Suprapubic skin (tissue), 4 donors: ENCODE measurements at regions not wholly inside any gene's neighbourhood (a gene's known extent, or its start where the extent isn't known, plus 50 kb on each side); places are given as distances from the start of the nearest gene placed in this dataset.

ENCODE experiments used
- DNase-seq, 2 donors: peaks; one replicate each; pipeline ENCODE4 v3.0.0-alpha.2; 2019; ENCODE audit warnings: low spot score in 2 of 2
- H3K27ac ChIP-seq: fragments of 200-600 bp; sonication (generic); one replicate; pipeline ENCODE4 v1.5.1; 2019
- H3K27me3 ChIP-seq: fragments of 200-600 bp; sonication (generic); one replicate; pipeline ENCODE4 v1.5.1; 2019
- H3K36me3 ChIP-seq: fragments of 200-600 bp; sonication (generic); one replicate; pipeline ENCODE4 v1.5.1; 2019
- H3K4me1 ChIP-seq: fragments of 200-600 bp; sonication (generic); one replicate; pipeline ENCODE4 v1.5.1; 2019
- H3K4me3 ChIP-seq: fragments of 200-600 bp; sonication (generic); one replicate; pipeline ENCODE4 v1.5.1; 2019; ENCODE audit warnings: mild to moderate bottlenecking
- H3K9me3 ChIP-seq: fragments of 200-600 bp; sonication (generic); one replicate; pipeline ENCODE4 v1.5.1; 2019
- CTCF ChIP-seq, 2 donors: fragments of 200-600 bp in 1 of 2; fragments of 450-650 bp in 1 of 2; sonication (generic) in 1 of 2; IDR thresholded peaks; one replicate each; pipeline ENCODE4 v1.5.1; 2016 to 2019; ENCODE audit warnings: antibody characterized with exemption in 2 of 2, mild to moderate bottlenecking in 1 of 2, moderate library complexity in 1 of 2
- EP300 ChIP-seq: sonication (generic); formaldehyde crosslinking; IDR thresholded peaks from one replicate; pipeline ENCODE4 v1.6.1; 2017; ENCODE audit warnings: antibody characterized with exemption
- POLR2A ChIP-seq, 2 donors: fragments of 450-650 bp; IDR thresholded peaks; one replicate each; pipeline ENCODE4 v1.6.1; 2017; ENCODE audit warnings: antibody characterized with exemption in 2 of 2, mild to moderate bottlenecking in 2 of 2, moderate library complexity in 2 of 2
- POLR2AphosphoS5 ChIP-seq, 3 donors: sonication (generic); formaldehyde crosslinking; IDR thresholded peaks; one replicate each; pipeline ENCODE4 v1.6.1; 2017; ENCODE audit warnings: antibody characterized with exemption in 3 of 3
- WGBS: methylation state at CpG from one replicate; pipeline ENCODE4 v1.1.5; 2018; 5-methylcytosine and 5-hydroxymethylcytosine counted together

GRCh38 chr2:40629768-40630434, 178.0 kb upstream of the SLC8A1 start:
- Histone ChIP-seq H3K27me3 (no peaks in the 10 kb centered on the region), H3K4me3 (no peak overlapping the region), H3K4me1 (no peaks in the 10 kb centered on the region), H3K27ac (no peak overlapping the region), H3K9me3 (no peaks in the 10 kb centered on the region), H3K36me3 (no peaks in the 10 kb centered on the region)
- TF ChIP-seq CTCF (IDR thresholded peaks at IDR 0.05) (no peak), POLR2AphosphoS5 (IDR thresholded peaks at IDR 0.05) (no peak)
- DNase-seq: no peak
- 64% methylated on average over 4 of the region's 4 CpGs for WGBS

GRCh38 chr2:40639320-40639719, 187.4 kb upstream of the SLC8A1 start:
- 69% methylated on average over 4 of the region's 4 CpGs for WGBS
- H3K27ac ChIP-seq: no peak overlapping the region
- no peaks in the 10 kb centered on the region for H3K27me3 ChIP-seq
- TF ChIP-seq POLR2A (IDR thresholded peaks at IDR 0.05) (no peak), CTCF (IDR thresholded peaks at IDR 0.05) (no peak)
- H3K4me3 ChIP-seq: no peak overlapping the region
- DNase-seq: no peak
- H3K9me3 ChIP-seq: no peaks in the 10 kb centered on the region
- no peaks in the 10 kb centered on the region for H3K36me3 ChIP-seq
- no peaks in the 10 kb centered on the region for H3K4me1 ChIP-seq

GRCh38 chr2:40642237-40642636, 190.3 kb upstream of the SLC8A1 start:
- Histone ChIP-seq H3K4me3 (no peak overlapping the region), H3K27me3 (no peaks in the 10 kb centered on the region), H3K36me3 (no peaks in the 10 kb centered on the region), H3K4me1 (no peaks in the 10 kb centered on the region), H3K9me3 (no peaks in the 10 kb centered on the region), H3K27ac (no peak overlapping the region)
- no peak for TF ChIP-seq POLR2A (IDR thresholded peaks at IDR 0.05)
- no peak for TF ChIP-seq POLR2AphosphoS5 (IDR thresholded peaks at IDR 0.05)
- TF ChIP-seq CTCF (IDR thresholded peaks at IDR 0.05): no peak
- no peak for TF ChIP-seq EP300
- 29% methylated on average over 1 of the region's 1 CpG for WGBS
- no peak for DNase-seq

GRCh38 chr2:40642726-40643125, 190.8 kb upstream of the SLC8A1 start:
- H3K9me3 ChIP-seq: no peaks in the 10 kb centered on the region
- no peaks in the 10 kb centered on the region for H3K4me1 ChIP-seq
- TF ChIP-seq CTCF (IDR thresholded peaks at IDR 0.05) (no peak), POLR2AphosphoS5 (IDR thresholded peaks at IDR 0.05) (no peak), POLR2A (IDR thresholded peaks at IDR 0.05) (no peak), EP300 (no peak)
- no peak for DNase-seq
- H3K27ac ChIP-seq: no peak overlapping the region
- 80% methylated on average over 2 of the region's 2 CpGs for WGBS
- H3K27me3 ChIP-seq: no peaks in the 10 kb centered on the region
- no peak overlapping the region for H3K4me3 ChIP-seq
- H3K36me3 ChIP-seq: no peaks in the 10 kb centered on the region

- H3K27me3 ChIP-seq: no peaks in the 10 kb centered on the region
Observed at GRCh38 chr2:40646642-40647041, 194.8 kb upstream of the SLC8A1 start.

More at GRCh38 chr2:40646642-40647041, 194.8 kb upstream of the SLC8A1 start:
- no peaks in the 10 kb centered on the region for H3K36me3 ChIP-seq
- TF ChIP-seq POLR2A (IDR thresholded peaks at IDR 0.05): no peak
- TF ChIP-seq POLR2AphosphoS5 (IDR thresholded peaks at IDR 0.05): no peak
- no peak for TF ChIP-seq CTCF (IDR thresholded peaks at IDR 0.05)
- no peak for TF ChIP-seq EP300
- H3K9me3 ChIP-seq: no peaks in the 10 kb centered on the region
- no peak overlapping the region for H3K27ac ChIP-seq
- no peak overlapping the region for H3K4me3 ChIP-seq
- 96% methylated on average over 2 of the region's 2 CpGs for WGBS
- no peak for DNase-seq
- no peaks in the 10 kb centered on the region for H3K4me1 ChIP-seq
